H1 (cell line): ENCODE measurements at regions not wholly inside any gene's neighbourhood (a gene's known extent, or its start where the extent isn't known, plus 50 kb on each side); places are given as distances from the start of the nearest gene placed in this dataset.

ENCODE experiments used
- CBX8 ChIP-seq: fragments of 300-800, 300-1000 bp; sonication (generic); IDR thresholded peaks from 2 replicates; pipeline ENCODE4 v1.7.1; 2016; ENCODE audit warnings: low read depth, low read length, borderline replicate concordance
- CTCF ChIP-seq, 3 experiments: IDR thresholded peaks; 1 replicate in 2 of 3; 2 replicates in 1 of 3; pipeline versions ENCODE4 v1.5.1 to v1.6.1; 2011; ENCODE audit warnings: low read length in 3 of 3, mild to moderate bottlenecking in 3 of 3, inconsistent platforms in 2 of 3, low read depth in 1 of 3, moderate library complexity in 1 of 3; ENCODE audit not compliant: insufficient read depth in 1 of 3; ENCODE audit errors: control extremely low read depth in 1 of 3
- EP300 ChIP-seq, 2 experiments: IDR thresholded peaks; 1 replicate in 1 of 2; 2 replicates in 1 of 2; pipeline ENCODE4 v1.6.1; 2011 to 2012; ENCODE audit warnings: low read depth in 2 of 2, low read length in 2 of 2, mild to moderate bottlenecking in 2 of 2, borderline replicate concordance in 1 of 2, inconsistent platforms in 1 of 2, moderate library complexity in 1 of 2
- EZH2 ChIP-seq: fragments of 200-600 bp; sonication (generic); IDR thresholded peaks from 2 replicates; pipeline ENCODE4 v1.7.1; 2012; ENCODE audit warnings: low read depth, mild to moderate bottlenecking, moderate library complexity, low read length, inconsistent platforms; ENCODE audit not compliant: severe bottlenecking
- PHF8 ChIP-seq: fragments of 200-600 bp; sonication (generic); conservative IDR thresholded peaks from 2 replicates; pipeline ENCODE4 v1.7.1; 2012; ENCODE audit warnings: low read depth, mild to moderate bottlenecking, inconsistent platforms, low read length, moderate library complexity
- POLR2A ChIP-seq, 2 experiments: IDR thresholded peaks; 1 replicate in 1 of 2; 2 replicates in 1 of 2; pipeline ENCODE4 v1.6.1; 2011; ENCODE audit warnings: low read depth in 2 of 2, low read length in 2 of 2, mild to moderate bottlenecking in 2 of 2; ENCODE audit errors: control extremely low read depth in 1 of 2
- POLR2AphosphoS5 ChIP-seq: IDR thresholded peaks from 2 replicates; pipeline ENCODE4 v1.6.1; 2011; ENCODE audit warnings: low read depth, low read length
- RAD21 ChIP-seq, 2 experiments: IDR thresholded peaks in 1 of 2; conservative IDR thresholded peaks in 1 of 2; 2 replicates each; pipeline ENCODE4 v1.6.1; 2011; ENCODE audit warnings: low read depth in 2 of 2, low read length in 2 of 2, improper control_type of control experiment in 1 of 2, inconsistent platforms in 1 of 2, mild to moderate bottlenecking in 1 of 2, moderate library complexity in 1 of 2
- RBBP5 ChIP-seq: IDR thresholded peaks from 2 replicates; pipeline ENCODE4 v1.7.1; 2012; ENCODE audit warnings: low read depth, mild to moderate bottlenecking, inconsistent platforms, low read length, moderate library complexity, borderline replicate concordance
- SIN3A ChIP-seq, 2 experiments: IDR thresholded peaks in 1 of 2; conservative IDR thresholded peaks in 1 of 2; 2 replicates each; pipeline ENCODE4 v1.6.1; 2011 to 2012; ENCODE audit warnings: low read length in 2 of 2, improper control_type of control experiment in 1 of 2, low read depth in 1 of 2, mild to moderate bottlenecking in 1 of 2
- SIX5 ChIP-seq: IDR thresholded peaks from 2 replicates; pipeline ENCODE4 v1.6.1; 2011; ENCODE audit warnings: mild to moderate bottlenecking, low read depth, low read length
- TF ChIP-seq, protein P1 (sequence below): IDR thresholded peaks from 2 replicates; pipeline ENCODE4 v1.6.1; 2011; ENCODE audit warnings: low read length, improper control_type of control experiment

GRCh38 chr3:39752019-39752637 is 57.3 kb upstream of the MYRIP start:
- TF ChIP-seq CTCF (IDR thresholded peaks at IDR 0.05; ENCODE audit: control extremely low read depth in 1 of 3, insufficient read depth in 1 of 3, low read depth in 1 of 3, low read length in 3 of 3) = no peak
- no peak for TF ChIP-seq EP300 (IDR thresholded peaks at IDR 0.05; ENCODE audit: borderline replicate concordance in 1 of 2, low read depth in 2 of 2, low read length in 2 of 2)
- TF ChIP-seq PHF8 = no peak
- TF ChIP-seq EZH2 = no peak
- no peak for TF ChIP-seq CBX8
- no peak for TF ChIP-seq RAD21 (IDR thresholded peaks at IDR 0.05 in 1 of 2, conservative IDR thresholded peaks at IDR 0.05 in 1 of 2; ENCODE audit: low read depth in 2 of 2, low read length in 2 of 2)
- no peak for TF ChIP-seq SIN3A (conservative IDR thresholded peaks at IDR 0.05 in 1 of 2, IDR thresholded peaks at IDR 0.05 in 1 of 2; ENCODE audit: low read depth in 1 of 2, low read length in 2 of 2)
- TF ChIP-seq POLR2AphosphoS5 = no peak
- TF ChIP-seq SIX5 = no peak
- TF ChIP-seq POLR2A (IDR thresholded peaks at IDR 0.05; ENCODE audit: control extremely low read depth in 1 of 2, low read depth in 2 of 2, low read length in 2 of 2) = no peak
- TF ChIP-seq, protein P1, sequence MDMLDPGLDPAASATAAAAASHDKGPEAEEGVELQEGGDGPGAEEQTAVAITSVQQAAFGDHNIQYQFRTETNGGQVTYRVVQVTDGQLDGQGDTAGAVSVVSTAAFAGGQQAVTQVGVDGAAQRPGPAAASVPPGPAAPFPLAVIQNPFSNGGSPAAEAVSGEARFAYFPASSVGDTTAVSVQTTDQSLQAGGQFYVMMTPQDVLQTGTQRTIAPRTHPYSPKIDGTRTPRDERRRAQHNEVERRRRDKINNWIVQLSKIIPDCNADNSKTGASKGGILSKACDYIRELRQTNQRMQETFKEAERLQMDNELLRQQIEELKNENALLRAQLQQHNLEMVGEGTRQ = no peak
- TF ChIP-seq RBBP5 = no peak
